ENCODE measurements at regions not wholly inside any gene's neighbourhood (a gene's known extent, or its start where the extent isn't known, plus 50 kb on each side); places are given as distances from the start of the nearest gene placed in this dataset.
"Not testable (repeated sequence)": the region's sequence is repeated elsewhere in the genome, so short reads cannot be mapped to it uniquely, and the experiment has no call there.

- Histone ChIP-seq H3K4me3 (no peak overlapping the region), H3K27ac (no peak overlapping the region)
These were observed 76.5 kb upstream of the GNG12 start for GRCh38 chr1:67909776-67910175.

GRCh38 chr1:67908250-67908936, 75.1 kb upstream of the GNG12 start:
- no peak overlapping the region for H3K27ac ChIP-seq
- H3K4me3 ChIP-seq: no peak overlapping the region

- not testable (repeated sequence) for H3K4me3 ChIP-seq, H3K27ac ChIP-seq
These were observed 74.2 kb upstream of the GNG12 start for GRCh38 chr1:67907467-67907866.

GRCh38 chr1:67906015-67906414, 72.7 kb upstream of the GNG12 start:
- H3K27ac ChIP-seq, H3K4me3 ChIP-seq: not testable (repeated sequence)

- not testable (repeated sequence) for H3K4me3 ChIP-seq, H3K27ac ChIP-seq
These were observed 69.4 kb upstream of the GNG12 start for GRCh38 chr1:67902546-67903223.

- Histone ChIP-seq H3K4me3 (no peak overlapping the region), H3K27ac (no peak overlapping the region)
These were observed 64.9 kb upstream of the GNG12 start for GRCh38 chr1:67898033-67898726.

GRCh38 chr1:67897270-67897949, 64.1 kb upstream of the GNG12 start:
- Histone ChIP-seq H3K27ac (no peak overlapping the region), H3K4me3 (no peak overlapping the region)

- Histone ChIP-seq H3K4me3 (no peak overlapping the region), H3K27ac (no peak overlapping the region)
These were observed 63.6 kb upstream of the GNG12 start for GRCh38 chr1:67896826-67897225.

GRCh38 chr1:67894981-67895735, 61.9 kb upstream of the GNG12 start:
- no peak overlapping the region for H3K27ac ChIP-seq

GRCh38 chr1:67893126-67893495, 59.8 kb upstream of the GNG12 start:
- H3K4me3 ChIP-seq: no peak overlapping the region
- H3K27ac ChIP-seq: no peak overlapping the region

More at GRCh38 chr1:67894981-67895735, 61.9 kb upstream of the GNG12 start:
- H3K4me3 ChIP-seq: no peak overlapping the region

- no peak overlapping the region for H3K27ac ChIP-seq
- no peak overlapping the region for H3K4me3 ChIP-seq
These were observed 59.3 kb upstream of the GNG12 start for GRCh38 chr1:67892476-67893125.

GRCh38 chr1:67890857-67891256, 57.6 kb upstream of the GNG12 start:
- H3K4me3 ChIP-seq: no peak overlapping the region
- H3K27ac ChIP-seq: no peak overlapping the region

- no peak overlapping the region for H3K27ac ChIP-seq
These were observed 56.8 kb upstream of the GNG12 start for GRCh38 chr1:67889953-67890567.

GRCh38 chr1:67889466-67889865, 56.2 kb upstream of the GNG12 start:
- H3K27ac ChIP-seq: no peak overlapping the region
- H3K4me3 ChIP-seq: no peak overlapping the region

More at GRCh38 chr1:67889953-67890567, 56.8 kb upstream of the GNG12 start:
- H3K4me3 ChIP-seq: no peak overlapping the region

GRCh38 chr1:67888216-67889106, 55.2 kb upstream of the GNG12 start:
- Histone ChIP-seq H3K4me3 (no peak overlapping the region), H3K27ac (no peak overlapping the region)

GRCh38 chr1:67887146-67887545, 53.9 kb upstream of the GNG12 start:
- no peak overlapping the region for H3K4me3 ChIP-seq
- H3K27ac ChIP-seq: no peak overlapping the region

GRCh38 chr1:67886076-67886475, 52.8 kb upstream of the GNG12 start:
- no peak overlapping the region for H3K4me3 ChIP-seq
- H3K27ac ChIP-seq: no peak overlapping the region

GRCh38 chr1:67883069-67883468, 49.8 kb upstream of the GNG12 start:
- Histone ChIP-seq H3K4me3 (no peak overlapping the region), H3K27ac (no peak overlapping the region)
